ENCODE measurements at regions not wholly inside any gene's neighbourhood (a gene's known extent, or its start where the extent isn't known, plus 50 kb on each side); places are given as distances from the start of the nearest gene placed in this dataset.

DNA sequence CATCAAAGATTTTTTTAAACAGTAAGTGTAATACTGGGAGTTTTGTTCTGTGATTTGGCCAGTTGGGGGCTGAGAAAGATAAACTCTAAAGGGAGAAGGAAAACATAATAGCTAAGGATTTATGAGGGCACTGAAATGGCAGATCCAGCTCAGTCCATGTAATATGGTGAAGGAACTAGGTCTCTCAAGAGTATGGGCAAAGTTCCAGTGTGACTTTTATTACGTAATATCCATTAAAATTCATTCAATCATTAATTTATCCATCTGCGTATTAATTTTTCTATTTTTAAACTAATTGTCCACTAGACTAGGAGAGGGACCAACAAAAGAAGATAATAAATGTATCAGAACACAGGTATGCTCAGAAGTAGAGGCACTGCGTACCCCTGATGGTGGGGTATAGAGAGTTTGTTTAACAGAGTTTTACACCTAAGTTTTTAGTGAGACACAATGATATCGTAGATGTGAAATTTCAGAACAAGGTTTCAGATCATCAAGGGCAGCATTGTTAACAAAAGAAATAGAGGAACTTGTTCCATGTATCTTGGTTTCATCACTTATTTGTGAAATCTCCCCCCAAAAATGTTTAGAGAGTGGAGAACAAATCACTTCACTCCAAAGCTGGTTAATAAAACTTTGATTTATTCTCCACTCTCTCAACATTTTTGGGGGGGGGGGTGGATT lies 351.1 kb downstream of the GRXCR1 start:
- DNase-seq (ENCODE audit: low read depth): no peak

DNA sequence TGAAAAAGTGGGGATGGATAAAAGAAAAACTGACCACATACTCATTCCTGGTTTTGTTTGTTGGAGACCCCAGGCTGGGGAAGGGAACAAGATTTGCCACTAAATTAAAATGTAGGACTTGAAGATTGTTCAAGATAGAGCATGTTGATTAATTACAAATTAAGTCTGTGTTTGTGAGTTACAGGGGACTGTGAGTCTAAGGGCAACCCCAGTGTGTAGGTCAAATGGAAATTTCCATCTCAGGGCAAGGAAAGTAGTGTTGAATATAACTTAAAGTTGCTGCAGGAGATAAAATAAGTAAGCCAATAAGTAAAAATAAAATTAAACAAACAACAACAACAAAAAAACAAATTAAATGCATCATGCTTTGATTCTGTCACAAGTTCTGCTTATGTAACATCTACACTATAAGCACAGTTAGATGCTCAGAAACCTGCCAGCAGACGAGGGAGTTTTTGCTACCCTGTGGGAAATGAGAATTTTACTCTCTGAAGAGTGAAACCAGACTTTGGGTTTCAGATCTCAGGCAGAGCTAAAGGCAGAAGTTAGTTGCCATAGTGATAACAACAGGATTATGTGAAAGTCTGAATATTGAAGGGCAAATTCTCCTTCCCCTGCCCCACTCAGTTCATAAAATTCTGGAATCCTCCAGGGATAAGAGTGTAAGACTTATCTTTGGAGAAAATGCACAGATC lies 352.3 kb downstream of the GRXCR1 start:
- DNase-seq (ENCODE audit: low read depth): no peak

DNA sequence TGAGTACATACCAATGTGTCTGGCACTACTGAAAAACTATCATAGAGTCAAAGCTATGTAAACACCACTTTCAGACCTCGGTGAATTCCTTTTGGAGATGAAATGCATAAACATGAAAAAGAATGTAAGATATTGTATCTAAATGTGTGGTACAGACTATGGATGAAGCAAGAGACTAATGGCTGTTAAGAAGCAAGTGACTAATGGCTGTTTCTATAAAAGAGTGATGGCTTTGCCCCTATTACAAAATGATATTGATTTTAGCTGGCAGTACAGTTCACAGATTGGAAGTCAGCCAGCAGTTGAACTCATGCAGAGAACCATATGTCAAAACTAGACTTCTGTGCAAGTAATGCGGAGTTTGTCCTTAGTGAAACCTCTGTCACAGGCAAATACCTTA lies 359.3 kb downstream of the GRXCR1 start:
- DNase-seq (ENCODE audit: low read depth): no peak

DNA sequence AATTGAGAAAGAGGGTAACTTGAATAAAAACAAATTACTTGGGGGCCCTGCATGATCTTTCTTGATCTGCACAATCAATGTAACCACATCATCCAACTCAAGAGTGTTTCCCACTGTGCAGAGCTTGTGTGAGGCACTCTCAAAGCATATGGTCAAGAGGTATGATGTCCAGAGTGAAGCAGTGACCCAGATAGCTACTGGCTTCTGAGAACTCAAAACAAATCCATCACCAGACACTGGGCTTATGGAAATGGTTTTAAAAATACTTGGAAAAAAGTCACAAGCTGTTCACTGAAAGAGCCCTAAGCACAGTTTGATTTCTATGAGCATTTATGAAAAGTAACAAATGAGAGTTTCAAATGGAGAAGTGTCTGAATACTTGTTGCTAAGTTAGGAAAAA lies 361.0 kb downstream of the GRXCR1 start:
- no peak for DNase-seq (ENCODE audit: low read depth)

DNA sequence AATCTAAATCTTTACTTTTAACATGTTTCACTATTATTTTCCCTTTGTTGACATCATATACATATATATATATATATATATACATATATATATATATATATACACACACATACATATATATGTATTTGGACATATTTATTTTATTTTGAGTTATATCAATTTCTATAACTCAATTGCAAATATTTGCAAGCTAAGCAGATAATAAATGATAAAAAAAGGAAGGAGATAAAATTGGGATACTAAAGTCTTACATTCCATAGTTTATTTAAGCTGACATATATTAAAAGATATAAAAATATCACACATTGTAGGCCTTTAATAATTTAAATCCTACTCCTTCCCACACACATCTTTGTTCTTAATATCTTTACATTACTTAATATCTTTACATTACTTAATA lies 372.2 kb downstream of the GRXCR1 start:
- DNase-seq (ENCODE audit: low read depth): no peak

DNA sequence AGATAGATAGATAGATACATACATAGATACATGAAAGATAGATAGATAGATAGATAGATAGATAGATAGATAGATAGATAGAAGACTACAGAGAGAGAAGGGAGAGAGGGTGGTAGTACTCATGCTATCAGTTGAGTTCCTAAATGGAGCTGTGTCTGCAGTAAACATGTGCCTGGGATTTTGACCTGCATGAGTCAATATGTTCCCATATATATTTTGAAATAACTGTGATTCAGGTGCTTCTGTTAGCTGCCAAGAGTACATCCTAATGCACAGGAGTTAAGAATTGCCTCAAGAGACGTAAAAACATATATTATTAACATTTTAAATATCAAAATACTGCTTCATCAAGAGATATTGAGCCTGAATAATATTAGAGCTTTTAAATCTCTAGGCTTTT lies 379.4 kb downstream of the GRXCR1 start:
- DNase-seq (ENCODE audit: low read depth): no peak

DNA sequence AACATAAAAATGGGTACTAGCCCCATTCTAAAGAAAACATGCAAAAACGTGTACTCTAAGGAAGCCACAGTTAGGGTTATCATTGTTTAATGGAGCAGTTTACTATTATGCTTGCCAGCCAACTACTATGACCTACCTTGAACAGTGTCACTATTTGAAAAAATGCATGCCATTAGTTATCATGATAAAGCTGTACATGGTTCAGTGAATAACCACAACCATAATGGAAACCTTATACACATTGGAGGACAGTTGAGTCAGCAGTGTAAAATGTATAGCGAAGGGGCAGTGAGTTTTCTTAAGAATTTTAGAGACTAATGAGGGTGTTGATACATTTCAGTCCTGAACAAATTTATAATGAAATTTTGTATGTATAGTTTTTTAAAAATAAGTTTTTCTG lies 381.9 kb downstream of the GRXCR1 start:
- no peak for DNase-seq (ENCODE audit: low read depth)

DNA sequence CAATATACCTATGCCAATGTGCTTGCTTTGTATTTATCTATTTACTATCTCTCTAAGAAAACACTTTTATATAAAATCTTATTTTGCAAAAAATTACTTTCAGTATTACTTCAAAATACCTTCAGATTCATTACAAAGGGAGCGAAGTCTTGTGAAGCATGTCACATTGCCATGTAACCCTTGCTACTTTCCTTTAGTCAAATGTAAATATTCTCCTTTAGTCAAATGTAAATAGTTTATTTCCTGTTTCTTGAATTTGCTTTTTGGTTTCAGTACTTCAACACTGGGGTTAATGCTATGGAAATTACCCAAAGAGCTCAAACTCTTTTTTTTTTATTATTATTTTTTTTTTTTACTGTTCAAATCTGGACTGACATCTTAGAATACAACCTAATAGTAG lies 383.3 kb downstream of the GRXCR1 start:
- no peak for DNase-seq (ENCODE audit: low read depth)

DNA sequence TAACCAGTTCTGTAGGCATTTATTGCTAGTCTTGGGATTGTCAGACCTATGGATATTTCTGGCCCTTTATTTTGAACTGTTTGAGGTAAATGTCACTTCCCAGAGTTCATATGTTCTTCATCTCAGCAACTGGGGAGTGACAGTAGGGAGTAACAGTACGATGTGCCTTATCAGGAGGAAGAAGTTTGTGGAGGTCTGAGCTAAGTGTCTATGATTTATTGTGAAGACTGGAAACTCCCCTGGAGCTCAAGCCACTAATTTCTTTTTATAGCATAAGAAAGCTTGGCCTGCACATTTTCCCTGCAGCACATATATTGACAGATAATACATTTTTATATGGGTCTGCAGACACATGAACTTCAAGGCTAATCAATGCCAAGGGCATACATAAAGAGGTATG lies 383.8 kb downstream of the GRXCR1 start:
- DNase-seq (ENCODE audit: low read depth): no peak

DNA sequence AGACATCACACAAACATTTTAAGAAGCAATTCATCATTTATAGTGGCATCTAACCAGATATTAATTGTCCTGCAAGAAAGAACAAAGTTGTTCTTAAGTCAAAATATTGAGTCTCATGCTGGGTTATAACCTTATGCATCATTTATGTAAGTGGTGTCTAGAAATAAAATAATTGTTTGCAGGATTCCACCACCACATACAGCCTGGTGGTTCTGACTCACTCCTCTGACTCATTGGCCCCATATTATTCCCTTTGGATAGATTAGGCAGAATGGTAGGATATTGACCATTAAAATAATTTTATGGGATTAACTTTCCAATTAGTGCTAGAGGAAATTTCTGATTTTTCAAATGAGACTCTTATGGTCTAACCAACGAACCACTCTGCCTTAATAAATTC lies 384.5 kb downstream of the GRXCR1 start:
- DNase-seq (ENCODE audit: low read depth): peak; percentile 9

DNA sequence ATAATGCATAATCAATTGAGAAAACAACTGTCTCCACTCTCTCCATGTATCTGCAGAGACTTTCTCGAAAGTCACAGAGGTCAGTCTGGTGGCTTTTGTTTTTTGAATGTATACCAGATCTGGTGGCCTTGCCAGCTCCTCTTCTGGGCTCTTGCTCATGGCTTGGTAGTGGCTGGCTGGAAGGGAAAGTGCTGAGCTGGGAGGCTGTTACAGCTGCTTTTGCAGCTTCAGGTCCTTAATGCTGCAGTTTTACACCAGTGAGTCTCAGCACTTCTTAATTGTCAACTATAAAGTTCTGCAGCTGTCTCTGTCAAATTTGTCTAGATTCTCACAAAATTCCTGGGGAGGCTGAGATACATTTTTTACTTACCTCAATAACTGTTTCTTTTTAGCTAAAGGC lies 390.0 kb downstream of the GRXCR1 start:
- DNase-seq (ENCODE audit: low read depth): no peak

DNA sequence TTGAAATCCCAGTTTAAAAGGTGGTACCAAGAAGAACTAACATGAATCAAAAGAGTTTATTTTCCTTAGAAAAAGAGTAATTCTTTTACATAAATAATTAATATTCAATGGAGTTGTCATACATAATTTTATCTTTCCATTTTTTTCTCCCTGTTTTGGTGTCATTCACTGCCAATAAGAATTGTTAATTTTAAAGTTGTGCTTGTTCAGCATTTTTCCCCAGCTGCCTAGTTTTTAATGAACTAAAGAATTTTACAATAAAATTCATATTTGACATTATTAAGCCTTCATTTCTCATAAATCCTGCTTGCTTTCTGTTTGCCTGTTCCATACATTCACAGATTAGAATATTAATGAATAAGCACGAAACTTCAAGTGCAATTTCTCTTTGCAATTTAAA lies 393.6 kb downstream of the GRXCR1 start:
- no peak for DNase-seq (ENCODE audit: low read depth)

DNA sequence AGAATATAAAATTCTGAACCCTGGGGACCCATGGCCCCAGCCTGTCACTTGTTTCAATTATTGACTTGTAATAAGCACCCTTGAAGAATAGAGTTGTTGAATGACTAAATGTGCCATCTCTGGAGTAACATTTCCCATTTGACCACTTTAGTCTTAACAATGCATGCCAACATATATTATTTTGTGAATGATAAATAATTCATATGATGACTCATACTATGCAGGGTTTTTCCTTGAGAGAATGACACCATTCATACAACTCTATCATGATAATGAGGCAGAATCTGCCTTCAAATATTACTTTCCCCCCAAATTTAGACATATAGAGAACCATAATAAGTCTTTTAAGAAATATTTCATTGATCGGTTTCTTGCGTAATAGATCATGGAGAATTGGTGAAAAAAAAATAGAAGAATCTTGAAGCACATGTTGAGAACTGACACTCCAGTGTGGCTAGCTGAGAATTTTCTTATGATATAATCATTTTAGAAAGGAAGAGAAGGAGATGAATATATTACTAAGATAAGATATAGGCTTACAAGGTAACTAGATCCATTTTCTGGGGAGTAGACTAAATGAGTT lies 404.5 kb downstream of the GRXCR1 start:
- DNase-seq (ENCODE audit: low read depth): no peak

DNA sequence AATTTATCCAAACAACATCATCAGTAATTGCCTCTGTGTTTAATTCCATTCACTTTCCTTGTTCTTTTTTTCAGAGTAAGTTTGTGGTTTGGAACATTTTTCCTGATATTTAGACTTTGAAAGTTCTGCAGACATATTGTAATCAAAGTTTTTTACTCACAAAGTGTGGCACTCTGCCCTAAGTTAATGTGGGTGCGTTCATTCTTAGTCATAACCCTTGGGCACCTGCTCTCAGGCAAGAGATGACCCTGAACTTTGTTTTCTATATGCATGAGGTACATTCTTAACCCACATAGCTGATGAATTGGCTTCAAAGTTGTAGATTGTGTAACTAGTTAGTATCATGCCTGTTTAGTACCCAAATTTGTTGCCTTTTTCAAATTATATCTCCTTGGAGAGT lies 424.3 kb downstream of the GRXCR1 start:
- DNase-seq (ENCODE audit: low read depth): no peak

DNA sequence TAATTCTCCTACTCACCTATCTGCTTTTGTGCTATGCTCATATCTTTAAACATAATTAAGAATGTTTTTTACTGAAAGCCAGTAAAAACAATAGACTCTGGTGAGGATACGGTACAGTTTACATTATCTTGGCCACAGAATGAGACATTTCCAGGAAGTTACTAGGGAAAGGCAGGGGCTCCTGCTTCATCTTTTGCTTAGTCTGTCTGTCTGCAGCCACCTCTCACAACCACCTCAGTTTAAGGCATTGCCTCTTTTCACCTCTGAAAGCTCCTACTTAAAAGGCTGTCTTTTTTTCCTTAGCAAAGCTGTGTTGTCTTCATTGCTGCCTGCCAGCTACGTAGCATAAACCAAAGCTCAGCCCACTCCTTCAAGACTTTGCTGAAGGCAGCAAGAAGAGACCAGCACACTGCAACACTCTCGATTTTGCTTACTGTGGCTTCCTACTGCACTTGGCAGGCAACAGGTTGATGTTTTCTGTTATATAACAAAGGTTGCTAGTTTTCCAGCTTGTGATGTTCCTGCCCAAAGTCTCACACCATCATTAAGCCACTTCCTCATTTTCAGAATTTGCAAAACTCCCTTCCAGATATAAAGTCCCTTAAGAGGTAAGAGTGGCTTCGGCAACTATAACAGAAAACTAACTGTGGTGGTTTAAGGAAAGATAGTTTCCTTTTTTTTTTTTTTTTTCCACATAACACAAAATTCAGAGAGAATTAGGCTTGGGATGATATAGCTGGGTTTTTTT lies 432.9 kb downstream of the GRXCR1 start:
- no peak for DNase-seq (ENCODE audit: low read depth)

DNA sequence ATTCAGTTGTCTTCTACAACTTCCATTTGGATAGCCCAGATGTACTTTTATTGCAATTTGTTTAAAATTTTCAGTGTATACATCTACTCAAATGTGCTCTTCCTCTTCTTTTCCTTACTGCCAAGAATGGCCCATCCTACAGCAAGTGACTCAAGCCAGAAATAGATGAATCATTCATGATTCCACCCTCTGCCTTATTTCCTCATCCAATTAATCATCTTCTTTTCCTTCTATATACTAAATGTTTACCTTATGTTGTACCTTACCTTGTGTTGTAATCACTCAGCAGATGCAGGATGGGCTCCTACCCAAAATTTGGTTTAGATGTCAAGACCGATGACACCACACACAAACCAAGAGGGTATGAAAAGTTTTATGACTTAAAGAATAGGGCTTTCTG lies 437.8 kb downstream of the GRXCR1 start:
- peak; percentile 19 for DNase-seq (ENCODE audit: low read depth)

DNA sequence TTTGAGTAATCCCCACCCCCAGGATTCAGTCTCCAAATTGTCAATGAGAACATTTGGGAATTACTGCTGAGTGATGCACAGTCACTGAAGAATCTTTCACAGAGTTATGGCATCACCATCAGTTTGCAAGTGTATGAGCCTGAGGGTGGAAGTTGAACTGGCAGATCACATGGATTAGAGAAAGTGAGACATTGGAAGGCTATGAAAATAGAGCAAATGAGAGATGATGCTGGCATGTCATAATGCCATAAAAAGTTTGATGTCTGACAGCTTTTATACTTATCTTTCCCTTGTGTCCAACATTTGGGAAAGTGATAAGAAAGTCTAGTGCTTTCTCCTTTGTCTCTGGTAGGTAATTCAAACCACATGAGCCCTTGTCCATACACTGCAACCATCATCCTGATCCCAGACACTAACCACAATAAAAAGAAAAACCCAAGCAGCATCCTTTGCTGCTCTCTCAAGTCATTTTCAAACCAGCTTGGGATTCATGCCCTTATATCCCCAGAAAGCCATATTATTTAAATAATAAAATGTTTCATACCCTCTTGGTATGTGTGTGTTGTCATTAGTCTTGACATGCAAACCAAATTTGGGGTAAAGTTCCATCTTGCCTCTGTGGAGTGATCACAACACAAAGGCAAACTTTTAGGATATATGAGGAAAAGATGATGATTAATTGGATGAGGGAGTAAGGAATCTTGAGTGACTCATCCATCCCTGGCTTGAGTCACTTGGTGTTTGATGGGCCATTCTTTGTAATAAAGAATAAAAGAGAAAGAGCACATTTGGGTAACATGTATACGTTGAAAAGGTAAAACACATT lies 438.9 kb downstream of the GRXCR1 start:
- peak; percentile 54 for DNase-seq (ENCODE audit: low read depth)

DNA sequence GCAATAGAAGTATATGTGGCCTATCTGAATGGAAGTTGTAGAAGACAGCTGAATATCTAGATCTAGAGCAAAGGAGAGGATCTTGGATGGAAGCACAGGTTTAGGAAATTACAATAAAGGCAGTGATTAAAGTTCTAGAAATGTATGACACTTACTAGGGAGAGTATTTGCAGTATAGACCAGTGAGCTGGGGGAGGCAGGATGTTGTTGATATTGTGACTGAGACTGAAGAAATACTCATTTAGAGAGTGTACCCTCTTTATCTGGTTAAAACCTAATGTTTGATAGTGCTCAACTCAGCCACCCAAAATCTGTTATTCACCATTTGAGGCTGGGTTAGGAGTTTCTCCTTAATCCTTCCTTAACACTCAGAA lies 439.5 kb downstream of the GRXCR1 start:
- DNase-seq (ENCODE audit: low read depth): no peak

DNA sequence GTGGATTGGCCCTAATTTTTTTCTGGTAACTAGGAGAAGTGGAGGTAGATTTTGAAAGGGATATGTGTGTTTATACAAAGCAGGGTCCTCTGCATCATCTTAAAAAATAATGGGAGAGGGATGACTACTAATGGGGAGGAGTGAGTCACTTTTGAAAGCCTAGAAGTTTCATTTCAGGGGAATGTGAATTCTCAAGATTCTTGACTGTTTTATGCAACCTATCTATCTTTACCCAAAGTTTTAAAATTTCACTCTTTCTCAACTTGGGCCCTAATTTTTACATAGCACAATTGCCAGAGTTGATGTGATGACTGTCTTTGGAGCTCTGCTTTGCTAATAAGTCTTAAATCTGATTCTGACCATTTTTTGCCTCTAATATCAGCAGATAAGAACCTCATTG lies 445.2 kb downstream of the GRXCR1 start:
- peak; percentile 42 for DNase-seq (ENCODE audit: low read depth)

DNA sequence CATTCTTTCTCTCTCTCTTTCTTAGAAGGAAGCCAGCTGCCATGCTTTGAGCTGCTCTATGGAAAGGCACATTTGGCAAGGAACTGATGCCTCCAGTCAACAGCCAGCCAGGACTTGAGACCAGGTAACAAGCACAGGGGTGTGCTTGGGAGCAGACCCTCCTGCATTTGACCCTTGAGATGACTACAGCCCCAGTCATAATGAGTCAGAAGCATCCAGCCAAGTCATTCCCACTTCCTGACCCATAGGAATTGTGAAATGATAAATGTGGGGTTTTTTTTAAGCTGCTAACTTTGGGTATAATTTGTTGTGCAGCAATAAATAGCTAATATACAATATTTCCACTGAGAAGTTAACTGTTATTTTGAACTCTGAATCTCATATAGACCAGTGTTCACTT lies 446.9 kb downstream of the GRXCR1 start:
- peak; percentile 23 for DNase-seq (ENCODE audit: low read depth)

DNA sequence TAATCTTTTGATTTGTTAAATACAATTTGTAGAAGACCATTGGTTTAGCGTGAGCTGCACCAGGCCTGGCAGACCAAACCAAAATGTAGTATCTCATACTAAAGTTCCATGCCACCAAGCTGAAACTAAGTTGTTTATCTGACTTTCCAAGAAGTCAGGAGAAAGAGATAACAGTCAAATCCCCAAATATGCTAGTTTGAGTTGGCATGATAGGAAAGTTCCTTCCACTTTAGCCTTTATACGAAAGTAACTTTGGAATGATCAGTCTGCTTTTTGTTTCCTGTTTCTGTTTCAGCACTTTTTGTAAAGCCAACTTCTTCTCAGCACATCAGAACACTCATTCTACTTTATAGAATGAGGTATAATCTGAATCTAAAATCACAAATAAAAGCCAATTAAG lies 449.2 kb downstream of the GRXCR1 start:
- no peak for DNase-seq (ENCODE audit: low read depth)

DNA sequence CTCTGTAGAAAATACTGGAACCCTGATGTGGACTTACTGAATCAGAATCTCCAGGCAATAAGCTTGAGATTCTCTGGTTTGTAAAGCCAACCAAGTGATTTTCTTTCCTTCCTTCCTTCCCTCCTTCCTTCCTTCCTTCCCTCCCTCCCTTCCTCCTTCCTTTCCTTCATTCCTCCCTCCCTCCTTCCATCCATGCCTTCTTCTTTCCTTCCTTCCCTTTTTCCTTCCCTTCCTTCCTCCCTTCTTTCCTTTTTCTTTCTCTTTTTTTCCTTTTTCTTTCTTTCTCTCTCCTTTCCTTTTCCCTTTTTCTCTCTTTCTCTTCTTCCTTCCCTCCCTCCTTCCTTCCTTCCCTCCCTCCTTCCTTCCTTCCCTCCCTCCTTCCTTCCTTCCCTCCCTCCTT lies 450.8 kb downstream of the GRXCR1 start:
- no peak for DNase-seq (ENCODE audit: low read depth)

Measured in GM04503 (cell line).